Panc1 (cell line): ENCODE measurements at regions not wholly inside any gene's neighbourhood (a gene's known extent, or its start where the extent isn't known, plus 50 kb on each side); places are given as distances from the start of the nearest gene placed in this dataset.

Experiments used
- CTCF ChIP-seq: fragments of 450-650 bp; IDR thresholded peaks from 2 replicates; pipeline ENCODE4 v1.5.1; 2017; ENCODE audit warnings: mild to moderate bottlenecking
- POLR2AphosphoS5 ChIP-seq: IDR thresholded peaks from 2 replicates; pipeline ENCODE4 v1.6.1; 2012; ENCODE audit warnings: mild to moderate bottlenecking, low read depth, low read length, moderate library complexity
- SIN3A ChIP-seq: IDR thresholded peaks from 2 replicates; pipeline ENCODE4 v1.6.1; 2012; ENCODE audit warnings: low read depth, mild to moderate bottlenecking, low read length, moderate library complexity, borderline replicate concordance; ENCODE audit not compliant: insufficient read depth
- TCF7L2 ChIP-seq: IDR thresholded peaks from 2 replicates; pipeline ENCODE4 v1.6.1; 2011; ENCODE audit warnings: mild to moderate bottlenecking, low read depth, low read length, inconsistent platforms
- TF ChIP-seq, protein P1 (sequence below), 2 experiments: IDR thresholded peaks; 2 replicates each; pipeline ENCODE4 v1.6.1; 2011 to 2012; ENCODE audit warnings: low read depth in 2 of 2, control low read depth in 1 of 2, low read length in 1 of 2, mild to moderate bottlenecking in 1 of 2, moderate library complexity in 1 of 2; ENCODE audit not compliant: insufficient read depth in 1 of 2

DNA sequence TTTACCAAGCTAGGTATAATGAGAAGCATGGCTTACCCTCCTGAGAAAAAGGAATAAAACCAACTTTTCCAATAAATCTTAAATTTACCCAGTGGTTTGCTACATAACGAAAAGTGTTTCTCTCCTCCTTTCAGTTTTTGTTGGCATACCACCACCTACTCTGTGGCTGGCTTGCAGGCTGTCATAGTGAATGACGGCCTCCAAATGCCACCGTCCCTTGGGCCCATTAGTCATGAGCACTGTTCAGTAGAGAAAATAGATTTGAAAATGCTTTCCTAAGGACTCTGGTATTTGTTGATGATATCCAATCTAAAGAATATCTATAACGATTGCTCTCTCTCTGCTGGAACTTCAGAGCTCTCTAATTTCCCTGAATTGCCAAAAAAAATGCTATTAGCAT lies 488.3 kb downstream of the MAGEE1 start:
- TF ChIP-seq CTCF, result no peak
- no peak for TF ChIP-seq SIN3A
- no peak for TF ChIP-seq POLR2AphosphoS5
- TF ChIP-seq, protein P1, sequence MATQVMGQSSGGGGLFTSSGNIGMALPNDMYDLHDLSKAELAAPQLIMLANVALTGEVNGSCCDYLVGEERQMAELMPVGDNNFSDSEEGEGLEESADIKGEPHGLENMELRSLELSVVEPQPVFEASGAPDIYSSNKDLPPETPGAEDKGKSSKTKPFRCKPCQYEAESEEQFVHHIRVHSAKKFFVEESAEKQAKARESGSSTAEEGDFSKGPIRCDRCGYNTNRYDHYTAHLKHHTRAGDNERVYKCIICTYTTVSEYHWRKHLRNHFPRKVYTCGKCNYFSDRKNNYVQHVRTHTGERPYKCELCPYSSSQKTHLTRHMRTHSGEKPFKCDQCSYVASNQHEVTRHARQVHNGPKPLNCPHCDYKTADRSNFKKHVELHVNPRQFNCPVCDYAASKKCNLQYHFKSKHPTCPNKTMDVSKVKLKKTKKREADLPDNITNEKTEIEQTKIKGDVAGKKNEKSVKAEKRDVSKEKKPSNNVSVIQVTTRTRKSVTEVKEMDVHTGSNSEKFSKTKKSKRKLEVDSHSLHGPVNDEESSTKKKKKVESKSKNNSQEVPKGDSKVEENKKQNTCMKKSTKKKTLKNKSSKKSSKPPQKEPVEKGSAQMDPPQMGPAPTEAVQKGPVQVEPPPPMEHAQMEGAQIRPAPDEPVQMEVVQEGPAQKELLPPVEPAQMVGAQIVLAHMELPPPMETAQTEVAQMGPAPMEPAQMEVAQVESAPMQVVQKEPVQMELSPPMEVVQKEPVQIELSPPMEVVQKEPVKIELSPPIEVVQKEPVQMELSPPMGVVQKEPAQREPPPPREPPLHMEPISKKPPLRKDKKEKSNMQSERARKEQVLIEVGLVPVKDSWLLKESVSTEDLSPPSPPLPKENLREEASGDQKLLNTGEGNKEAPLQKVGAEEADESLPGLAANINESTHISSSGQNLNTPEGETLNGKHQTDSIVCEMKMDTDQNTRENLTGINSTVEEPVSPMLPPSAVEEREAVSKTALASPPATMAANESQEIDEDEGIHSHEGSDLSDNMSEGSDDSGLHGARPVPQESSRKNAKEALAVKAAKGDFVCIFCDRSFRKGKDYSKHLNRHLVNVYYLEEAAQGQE (IDR thresholded peaks at IDR 0.05; ENCODE audit: insufficient read depth in 1 of 2, low read depth in 2 of 2, low read length in 1 of 2), result no peak
- no peak for TF ChIP-seq TCF7L2
